Activated CD8-positive, alpha-beta memory T cell treated with anti-CD3 and anti-CD28 coated beads, Interleukin-2, amount 50 U/mL, for 1 hour (primary cell): ENCODE measurements at regions not wholly inside any gene's neighbourhood (a gene's known extent, or its start where the extent isn't known, plus 50 kb on each side); places are given as distances from the start of the nearest gene placed in this dataset.

Source experiments
- DNase-seq: peaks from one replicate; pipeline ENCODE4 v3.0.0-alpha.2; 2020; ENCODE audit errors: extremely low read depth

DNA sequence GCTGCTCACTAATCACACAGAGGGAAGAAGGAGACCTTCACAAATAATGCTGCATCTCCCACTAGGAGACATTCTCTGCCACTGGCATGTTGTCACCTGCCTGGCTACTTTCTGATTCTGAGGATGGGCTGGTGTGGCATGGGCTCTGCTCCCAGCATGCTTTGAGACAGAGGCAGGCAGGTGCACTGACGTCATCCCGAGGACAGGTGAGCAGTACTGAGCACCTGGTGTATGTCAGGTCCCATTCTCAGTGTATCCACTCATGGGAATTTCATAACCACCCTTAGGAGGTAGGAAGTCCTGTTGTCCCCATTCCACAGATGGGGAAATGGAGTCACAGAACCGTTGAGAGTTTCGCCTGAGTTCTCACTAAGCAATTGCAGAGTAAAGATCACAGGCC is 597.9 kb downstream of the VRK1 start:
- no peak for DNase-seq

DNA sequence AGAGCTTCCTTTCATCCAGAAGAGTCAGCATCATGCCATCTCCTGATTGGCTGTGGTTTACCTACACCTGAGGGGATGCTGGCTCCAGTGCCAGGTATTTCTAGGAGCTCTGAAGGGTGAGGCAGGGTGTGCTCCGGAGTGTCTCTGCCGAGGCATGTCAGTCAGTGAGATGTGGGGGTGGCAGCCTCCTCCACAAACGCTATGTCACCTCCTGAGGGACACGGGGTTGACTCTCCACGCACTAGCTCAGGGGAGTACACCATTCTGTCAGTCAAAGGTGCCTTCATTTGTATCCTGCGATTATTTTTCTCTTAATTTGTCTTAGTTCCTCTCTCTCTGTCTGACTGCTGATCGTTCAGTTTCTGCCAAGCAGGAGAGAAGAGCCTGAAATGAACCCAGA is 604.5 kb downstream of the VRK1 start:
- no peak for DNase-seq

- no peak for DNase-seq
These were observed 605.1 kb downstream of the VRK1 start for GRCh38 chr14:97402279-97402678.

DNA sequence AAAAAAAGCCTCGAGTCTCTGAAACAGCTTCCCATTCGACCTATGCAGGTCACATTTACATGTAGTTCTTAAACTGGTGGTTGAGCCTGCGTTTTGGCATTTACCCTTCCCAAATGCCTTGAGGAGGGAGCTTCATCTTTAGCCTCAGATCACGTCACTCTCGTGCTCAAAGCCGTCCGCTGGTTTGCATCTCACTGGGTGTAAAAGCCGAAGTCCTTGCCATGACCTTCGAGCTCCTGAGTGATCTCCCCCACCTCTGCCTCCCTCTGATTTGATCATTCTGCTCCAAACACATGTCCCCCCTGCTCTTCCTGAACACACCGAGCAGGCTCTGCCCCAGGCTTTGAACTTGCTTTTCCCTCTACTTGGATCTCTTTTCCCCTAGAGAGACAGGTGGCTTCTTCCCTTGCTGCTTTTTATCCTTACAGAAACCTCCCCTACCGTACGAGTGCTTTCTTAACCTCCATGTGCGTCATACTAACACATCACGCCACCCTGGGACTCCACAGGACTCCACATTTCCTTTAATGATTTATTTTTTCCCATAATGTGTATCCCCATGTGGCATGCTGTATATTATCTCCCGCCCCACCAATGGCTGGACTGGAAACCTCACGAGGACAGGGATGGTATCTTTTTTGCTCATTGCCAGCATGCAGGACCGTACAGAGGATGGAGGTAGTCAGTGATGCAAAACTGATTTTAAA is 610.7 kb downstream of the VRK1 start:
- no peak for DNase-seq

DNA sequence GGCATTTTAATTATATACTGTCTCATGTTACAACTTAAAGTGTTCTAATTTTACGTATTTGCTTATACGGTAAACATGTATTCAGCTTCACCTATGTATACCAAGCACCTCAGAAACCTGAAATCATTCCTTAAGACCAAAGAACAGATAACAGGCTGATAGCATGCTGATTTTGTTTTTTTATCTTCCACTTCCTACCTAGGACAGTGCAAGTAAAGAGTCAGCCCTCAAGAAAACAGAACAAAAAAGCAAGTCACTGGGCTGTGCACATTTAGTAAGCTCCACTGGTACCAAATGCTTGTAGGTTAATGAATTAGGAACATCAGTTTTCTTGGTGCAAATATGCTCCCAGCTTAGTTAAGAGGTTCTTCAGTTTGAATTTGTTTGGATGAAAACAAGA is 611.3 kb downstream of the VRK1 start:
- no peak for DNase-seq

DNA sequence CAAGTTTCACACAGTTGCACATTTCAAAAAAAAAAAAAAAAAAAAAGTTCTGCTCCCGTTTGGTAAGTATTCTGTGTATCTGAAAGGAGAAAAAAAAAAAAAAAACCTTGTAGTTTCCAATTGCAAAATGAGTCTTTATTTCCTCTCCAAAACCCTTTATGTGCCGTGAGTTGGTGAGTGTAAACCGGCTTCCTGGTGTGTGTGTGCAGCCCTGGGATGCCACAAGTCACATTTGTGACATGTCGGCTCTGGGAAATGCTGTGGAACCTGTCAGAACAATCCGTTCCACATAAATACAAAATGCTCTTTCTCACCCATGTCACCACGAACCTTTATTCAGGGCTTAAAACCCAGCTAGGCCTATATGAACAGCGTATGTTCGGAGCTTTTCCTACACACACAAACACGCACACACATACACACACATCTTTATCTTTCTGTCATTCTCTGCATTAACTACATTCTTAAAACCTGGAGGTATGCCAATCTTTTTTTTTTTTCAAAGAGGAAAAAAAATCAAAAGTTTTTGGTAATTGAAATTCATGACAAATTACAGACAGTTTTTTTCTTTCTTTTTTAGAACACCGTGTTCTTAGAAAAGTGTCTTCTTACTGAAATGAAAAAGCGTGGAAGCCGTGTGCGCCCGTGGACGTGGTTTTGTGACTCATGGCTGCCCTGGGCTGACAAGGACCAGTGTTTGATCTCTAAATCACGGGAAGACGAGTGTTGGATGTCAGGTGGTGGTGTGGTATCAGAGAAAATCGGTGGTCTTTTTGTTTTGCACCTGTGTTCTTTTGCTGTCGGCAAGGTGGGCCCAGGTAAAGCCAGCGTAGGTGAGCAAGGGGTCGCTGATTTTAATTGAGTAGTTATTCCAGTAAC is 612.0 kb downstream of the VRK1 start:
- DNase-seq = no peak

DNA sequence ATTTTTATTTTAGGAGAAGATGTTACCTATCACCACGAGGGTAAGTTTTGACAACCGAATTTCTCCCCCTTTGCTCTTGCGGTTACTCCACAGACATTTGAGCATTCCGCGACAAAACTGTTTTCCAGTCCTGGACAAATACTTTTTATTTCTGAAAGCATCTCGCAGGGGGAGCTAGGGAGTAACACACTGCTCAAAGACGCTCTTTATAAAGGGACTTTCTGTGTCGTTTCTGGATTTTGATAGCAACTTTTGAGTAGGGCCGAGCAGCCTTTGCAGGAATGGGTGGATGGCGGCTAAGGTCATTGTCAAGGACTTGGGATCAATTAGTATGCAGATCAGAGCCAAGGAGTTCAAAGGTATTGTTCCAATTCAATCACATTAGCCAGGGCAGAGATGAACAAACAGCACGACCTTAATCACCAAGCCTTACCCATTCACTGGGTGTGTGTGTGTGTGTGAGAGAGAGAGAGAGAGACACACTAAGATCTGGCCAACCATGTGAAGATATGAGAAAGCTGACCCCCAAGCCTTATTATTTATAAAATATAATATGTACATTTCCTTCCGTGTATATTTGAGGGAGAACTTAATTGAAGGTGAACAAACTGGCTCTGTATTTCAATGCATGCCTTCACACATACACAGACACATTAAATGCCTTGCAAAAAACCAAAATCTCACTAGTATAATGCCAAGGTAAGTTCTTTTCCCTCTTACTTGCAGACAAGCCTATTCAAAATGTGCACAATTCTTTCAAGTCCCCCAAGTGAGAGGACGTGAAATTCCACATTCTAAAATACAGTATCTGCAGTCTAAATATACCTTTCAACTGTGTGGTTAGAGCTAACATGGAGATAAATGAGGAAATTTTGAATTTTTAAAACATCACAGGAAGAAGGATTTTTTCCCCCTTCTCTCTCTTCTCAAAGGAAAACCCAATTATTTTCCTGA is 613.8 kb downstream of the VRK1 start:
- DNase-seq = no peak

GRCh38 chr14:97411938-97412612 is 614.9 kb downstream of the VRK1 start:
- no peak for DNase-seq

DNA sequence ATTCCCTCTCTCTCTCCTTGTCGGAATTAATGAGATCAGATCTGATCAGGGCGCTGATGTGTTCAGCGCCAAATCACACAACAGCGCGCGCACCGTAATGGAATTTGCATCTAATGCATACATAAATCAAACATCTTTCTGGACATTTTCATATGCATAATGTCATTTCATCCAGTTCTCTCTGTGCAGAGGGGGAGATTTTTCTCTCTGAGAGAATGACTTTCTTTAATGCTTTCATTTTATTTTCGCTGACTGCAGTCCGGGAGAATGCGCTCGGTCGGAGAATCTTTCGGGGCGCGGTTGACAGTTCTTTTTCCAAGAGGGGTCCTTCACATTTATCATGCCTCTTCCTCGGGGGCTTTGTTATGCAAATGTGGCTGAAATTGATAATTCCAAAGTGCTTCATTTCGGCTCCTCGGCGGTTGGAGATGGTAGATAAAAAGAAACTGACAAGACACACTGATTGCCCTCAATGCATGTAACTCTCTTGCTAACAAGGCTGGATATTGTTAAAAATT is 615.9 kb downstream of the VRK1 start:
- no peak for DNase-seq

- no peak for DNase-seq
These were observed 617.0 kb downstream of the VRK1 start for GRCh38 chr14:97413966-97414717.

GRCh38 chr14:97414718-97415098 is 617.5 kb downstream of the VRK1 start:
- no peak for DNase-seq

- DNase-seq = no peak
These were observed 618.7 kb downstream of the VRK1 start for GRCh38 chr14:97415907-97416306.

DNA sequence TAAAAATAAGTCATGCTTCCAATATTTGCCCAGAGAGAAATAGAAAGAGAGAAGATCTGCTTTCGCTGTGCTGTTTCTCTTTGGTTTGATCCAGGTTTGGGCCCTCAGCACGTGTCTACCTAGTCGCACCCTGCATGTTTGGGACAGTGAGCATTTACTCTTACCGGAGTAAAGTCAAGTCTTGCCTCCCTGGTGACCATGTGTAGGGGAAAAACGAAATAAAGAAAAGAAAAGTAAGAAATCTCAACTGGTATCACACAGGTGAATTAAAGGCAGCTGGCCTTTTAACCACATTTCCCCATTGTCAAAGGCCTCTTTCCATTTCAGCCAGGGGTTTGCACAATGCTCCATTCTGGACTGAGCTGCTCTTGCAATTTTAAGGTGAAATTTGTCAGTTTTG is 619.4 kb downstream of the VRK1 start:
- DNase-seq = no peak

- DNase-seq = no peak
These were observed 620.1 kb downstream of the VRK1 start for GRCh38 chr14:97417331-97417730.

- DNase-seq = no peak
These were observed 623.0 kb downstream of the VRK1 start for GRCh38 chr14:97420211-97420610.

- no peak for DNase-seq
These were observed 629.6 kb downstream of the VRK1 start for GRCh38 chr14:97426776-97427175.

DNA sequence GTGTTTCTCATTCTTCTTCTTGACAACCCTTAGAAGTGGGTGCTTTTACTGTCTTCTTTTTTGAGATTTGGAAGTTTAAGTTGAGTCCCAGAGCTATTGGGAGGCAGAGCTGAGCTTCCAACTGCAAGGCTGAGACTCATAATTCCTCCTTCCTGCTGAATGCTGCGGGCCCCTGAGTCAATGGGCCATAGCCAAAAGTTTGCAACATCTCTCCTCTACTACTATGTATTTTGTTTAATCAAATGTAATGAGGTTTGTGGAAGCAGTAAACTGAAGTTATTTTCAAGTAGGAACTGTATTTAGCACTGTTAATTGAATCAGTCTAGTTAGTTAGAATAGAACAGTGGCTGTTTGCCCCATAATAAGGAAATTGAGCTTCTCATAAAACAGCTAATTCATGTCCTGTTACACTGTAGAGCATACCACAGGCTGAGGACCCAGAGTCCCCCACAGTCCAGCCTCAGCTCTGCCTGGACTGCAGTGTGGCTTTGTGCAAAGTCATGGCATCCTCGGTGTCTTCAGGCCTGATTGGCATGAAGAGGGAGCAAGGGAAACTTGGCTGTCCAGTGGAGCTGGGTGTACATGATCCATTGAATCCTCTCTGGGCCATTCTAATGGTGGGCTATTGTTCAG is 631.7 kb downstream of the VRK1 start:
- no peak for DNase-seq

DNA sequence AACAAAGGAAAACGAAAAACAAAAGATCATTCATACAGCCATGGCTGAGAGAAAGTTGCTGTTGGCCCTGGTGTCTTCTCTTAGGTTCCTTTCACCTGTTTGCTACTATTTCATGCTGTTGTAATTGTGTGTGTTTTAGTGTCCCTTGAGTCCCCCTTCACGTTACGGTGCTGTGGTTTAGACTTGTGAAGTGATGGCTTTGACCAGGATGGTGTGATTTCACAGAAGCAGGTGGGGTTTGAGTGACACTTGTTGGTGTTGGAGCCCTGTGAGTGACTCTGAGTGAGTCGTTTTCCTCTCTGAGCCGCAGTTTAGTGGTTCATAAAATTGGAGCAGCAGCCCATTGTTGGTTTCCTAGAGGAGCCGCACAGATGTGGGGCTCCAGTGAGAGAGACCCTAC is 635.4 kb downstream of the VRK1 start:
- no peak for DNase-seq

- no peak for DNase-seq
These were observed 644.7 kb downstream of the VRK1 start for GRCh38 chr14:97441740-97442362.

- DNase-seq = no peak
These were observed 645.2 kb downstream of the VRK1 start for GRCh38 chr14:97442363-97442762.
